ENCODE measurements at regions not wholly inside any gene's neighbourhood (a gene's known extent, or its start where the extent isn't known, plus 50 kb on each side); places are given as distances from the start of the nearest gene placed in this dataset.

DNA sequence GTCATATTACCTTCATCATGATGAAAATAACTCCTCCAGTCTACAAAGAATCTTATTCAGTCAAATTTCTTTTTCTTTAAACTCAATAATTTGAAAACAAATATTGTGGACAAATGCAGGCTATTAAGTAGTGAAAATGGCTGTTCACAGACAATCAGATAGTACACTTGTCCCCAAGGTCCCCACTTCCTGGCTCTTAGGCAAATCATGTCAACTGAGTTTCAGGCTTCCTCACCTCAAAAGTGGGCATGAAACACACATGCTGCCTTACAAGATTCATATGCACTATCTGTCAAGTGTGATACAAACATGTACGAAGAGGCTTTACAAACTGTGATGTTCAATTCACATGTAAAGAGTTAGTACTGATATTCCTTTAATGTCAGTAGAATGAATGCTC lies 385.2 kb upstream of the SEMA6A start:
- Mint-ChIP-seq H3K36me3 (ENCODE audit: low read depth) (no peaks in the 10 kb centered on the region), H3K9me3 (no peaks in the 10 kb centered on the region), H3K4me3 (no peak overlapping the region), H3K4me1 (no peaks in the 10 kb centered on the region), H3K27me3 (ENCODE audit: insufficient read depth, low read depth, poor library complexity) (no peaks in the 10 kb centered on the region), H3K27ac (no peak overlapping the region)
- Histone ChIP-seq H3K4me2 (no peak overlapping the region), H3K4me1 (ENCODE audit: insufficient read depth) (peaks cover 8% of the 10 kb centered on the region; the same call in 1 of the 2 replicates), H3K27ac (ENCODE audit: low read depth) (no peak overlapping the region), H2AFZ (no peak overlapping the region), H3K79me2 (replicated peaks; ENCODE audit: insufficient read depth) (no peaks in the 10 kb centered on the region), H3K9me2 (ENCODE audit: insufficient read depth) (peaks cover 1% of the 10 kb centered on the region; the same call in 1 of the 2 replicates), H3F3A (replicated peaks; ENCODE audit: low read depth) (no peaks in the 10 kb centered on the region), H3K36me3 (ENCODE audit: insufficient read depth) (no peaks in the 10 kb centered on the region), H3K27me3 (ENCODE audit: insufficient read depth) (no peaks in the 10 kb centered on the region), H3K4me3 (no peak overlapping the region), H4K20me1 (replicated peaks; ENCODE audit: insufficient read depth) (no peaks in the 10 kb centered on the region)
- ATAC-seq (no peak), DNase-seq (ENCODE audit: low spot score) (no peak)
- TF ChIP-seq ZNF331 (CRISPR knock-in tag; IDR thresholded peaks at IDR 0.05; ENCODE audit: low read depth) (no peak), STAT1 (IDR thresholded peaks at IDR 0.05; ENCODE audit: unreplicated experiment) (no peak), CREB1 (CRISPR knock-in tag; IDR thresholded peaks at IDR 0.05; ENCODE audit: low read depth) (no peak), POLR2AphosphoS5 (IDR thresholded peaks at IDR 0.05; ENCODE audit: low read depth) (no peak), JUNB (IDR thresholded peaks at IDR 0.05; ENCODE audit: unreplicated experiment) (no peak), NANOG (IDR thresholded peaks at IDR 0.05; ENCODE audit: borderline replicate concordance) (no peak), EZH2phosphoT487 (IDR thresholded peaks at IDR 0.05; ENCODE audit: unreplicated experiment) (no peak), ZNF114 (CRISPR knock-in tag; IDR thresholded peaks at IDR 0.05) (no peak), EZH2 (IDR thresholded peaks at IDR 0.05; ENCODE audit: low read depth, unreplicated experiment) (no peak)
- TF ChIP-seq, protein P1, sequence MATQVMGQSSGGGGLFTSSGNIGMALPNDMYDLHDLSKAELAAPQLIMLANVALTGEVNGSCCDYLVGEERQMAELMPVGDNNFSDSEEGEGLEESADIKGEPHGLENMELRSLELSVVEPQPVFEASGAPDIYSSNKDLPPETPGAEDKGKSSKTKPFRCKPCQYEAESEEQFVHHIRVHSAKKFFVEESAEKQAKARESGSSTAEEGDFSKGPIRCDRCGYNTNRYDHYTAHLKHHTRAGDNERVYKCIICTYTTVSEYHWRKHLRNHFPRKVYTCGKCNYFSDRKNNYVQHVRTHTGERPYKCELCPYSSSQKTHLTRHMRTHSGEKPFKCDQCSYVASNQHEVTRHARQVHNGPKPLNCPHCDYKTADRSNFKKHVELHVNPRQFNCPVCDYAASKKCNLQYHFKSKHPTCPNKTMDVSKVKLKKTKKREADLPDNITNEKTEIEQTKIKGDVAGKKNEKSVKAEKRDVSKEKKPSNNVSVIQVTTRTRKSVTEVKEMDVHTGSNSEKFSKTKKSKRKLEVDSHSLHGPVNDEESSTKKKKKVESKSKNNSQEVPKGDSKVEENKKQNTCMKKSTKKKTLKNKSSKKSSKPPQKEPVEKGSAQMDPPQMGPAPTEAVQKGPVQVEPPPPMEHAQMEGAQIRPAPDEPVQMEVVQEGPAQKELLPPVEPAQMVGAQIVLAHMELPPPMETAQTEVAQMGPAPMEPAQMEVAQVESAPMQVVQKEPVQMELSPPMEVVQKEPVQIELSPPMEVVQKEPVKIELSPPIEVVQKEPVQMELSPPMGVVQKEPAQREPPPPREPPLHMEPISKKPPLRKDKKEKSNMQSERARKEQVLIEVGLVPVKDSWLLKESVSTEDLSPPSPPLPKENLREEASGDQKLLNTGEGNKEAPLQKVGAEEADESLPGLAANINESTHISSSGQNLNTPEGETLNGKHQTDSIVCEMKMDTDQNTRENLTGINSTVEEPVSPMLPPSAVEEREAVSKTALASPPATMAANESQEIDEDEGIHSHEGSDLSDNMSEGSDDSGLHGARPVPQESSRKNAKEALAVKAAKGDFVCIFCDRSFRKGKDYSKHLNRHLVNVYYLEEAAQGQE (IDR thresholded peaks at IDR 0.05; ENCODE audit: unreplicated experiment): no peak
- TF ChIP-seq, protein P2, sequence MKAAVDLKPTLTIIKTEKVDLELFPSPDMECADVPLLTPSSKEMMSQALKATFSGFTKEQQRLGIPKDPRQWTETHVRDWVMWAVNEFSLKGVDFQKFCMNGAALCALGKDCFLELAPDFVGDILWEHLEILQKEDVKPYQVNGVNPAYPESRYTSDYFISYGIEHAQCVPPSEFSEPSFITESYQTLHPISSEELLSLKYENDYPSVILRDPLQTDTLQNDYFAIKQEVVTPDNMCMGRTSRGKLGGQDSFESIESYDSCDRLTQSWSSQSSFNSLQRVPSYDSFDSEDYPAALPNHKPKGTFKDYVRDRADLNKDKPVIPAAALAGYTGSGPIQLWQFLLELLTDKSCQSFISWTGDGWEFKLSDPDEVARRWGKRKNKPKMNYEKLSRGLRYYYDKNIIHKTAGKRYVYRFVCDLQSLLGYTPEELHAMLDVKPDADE (IDR thresholded peaks at IDR 0.05): no peak
- TF ChIP-seq, protein P3, sequence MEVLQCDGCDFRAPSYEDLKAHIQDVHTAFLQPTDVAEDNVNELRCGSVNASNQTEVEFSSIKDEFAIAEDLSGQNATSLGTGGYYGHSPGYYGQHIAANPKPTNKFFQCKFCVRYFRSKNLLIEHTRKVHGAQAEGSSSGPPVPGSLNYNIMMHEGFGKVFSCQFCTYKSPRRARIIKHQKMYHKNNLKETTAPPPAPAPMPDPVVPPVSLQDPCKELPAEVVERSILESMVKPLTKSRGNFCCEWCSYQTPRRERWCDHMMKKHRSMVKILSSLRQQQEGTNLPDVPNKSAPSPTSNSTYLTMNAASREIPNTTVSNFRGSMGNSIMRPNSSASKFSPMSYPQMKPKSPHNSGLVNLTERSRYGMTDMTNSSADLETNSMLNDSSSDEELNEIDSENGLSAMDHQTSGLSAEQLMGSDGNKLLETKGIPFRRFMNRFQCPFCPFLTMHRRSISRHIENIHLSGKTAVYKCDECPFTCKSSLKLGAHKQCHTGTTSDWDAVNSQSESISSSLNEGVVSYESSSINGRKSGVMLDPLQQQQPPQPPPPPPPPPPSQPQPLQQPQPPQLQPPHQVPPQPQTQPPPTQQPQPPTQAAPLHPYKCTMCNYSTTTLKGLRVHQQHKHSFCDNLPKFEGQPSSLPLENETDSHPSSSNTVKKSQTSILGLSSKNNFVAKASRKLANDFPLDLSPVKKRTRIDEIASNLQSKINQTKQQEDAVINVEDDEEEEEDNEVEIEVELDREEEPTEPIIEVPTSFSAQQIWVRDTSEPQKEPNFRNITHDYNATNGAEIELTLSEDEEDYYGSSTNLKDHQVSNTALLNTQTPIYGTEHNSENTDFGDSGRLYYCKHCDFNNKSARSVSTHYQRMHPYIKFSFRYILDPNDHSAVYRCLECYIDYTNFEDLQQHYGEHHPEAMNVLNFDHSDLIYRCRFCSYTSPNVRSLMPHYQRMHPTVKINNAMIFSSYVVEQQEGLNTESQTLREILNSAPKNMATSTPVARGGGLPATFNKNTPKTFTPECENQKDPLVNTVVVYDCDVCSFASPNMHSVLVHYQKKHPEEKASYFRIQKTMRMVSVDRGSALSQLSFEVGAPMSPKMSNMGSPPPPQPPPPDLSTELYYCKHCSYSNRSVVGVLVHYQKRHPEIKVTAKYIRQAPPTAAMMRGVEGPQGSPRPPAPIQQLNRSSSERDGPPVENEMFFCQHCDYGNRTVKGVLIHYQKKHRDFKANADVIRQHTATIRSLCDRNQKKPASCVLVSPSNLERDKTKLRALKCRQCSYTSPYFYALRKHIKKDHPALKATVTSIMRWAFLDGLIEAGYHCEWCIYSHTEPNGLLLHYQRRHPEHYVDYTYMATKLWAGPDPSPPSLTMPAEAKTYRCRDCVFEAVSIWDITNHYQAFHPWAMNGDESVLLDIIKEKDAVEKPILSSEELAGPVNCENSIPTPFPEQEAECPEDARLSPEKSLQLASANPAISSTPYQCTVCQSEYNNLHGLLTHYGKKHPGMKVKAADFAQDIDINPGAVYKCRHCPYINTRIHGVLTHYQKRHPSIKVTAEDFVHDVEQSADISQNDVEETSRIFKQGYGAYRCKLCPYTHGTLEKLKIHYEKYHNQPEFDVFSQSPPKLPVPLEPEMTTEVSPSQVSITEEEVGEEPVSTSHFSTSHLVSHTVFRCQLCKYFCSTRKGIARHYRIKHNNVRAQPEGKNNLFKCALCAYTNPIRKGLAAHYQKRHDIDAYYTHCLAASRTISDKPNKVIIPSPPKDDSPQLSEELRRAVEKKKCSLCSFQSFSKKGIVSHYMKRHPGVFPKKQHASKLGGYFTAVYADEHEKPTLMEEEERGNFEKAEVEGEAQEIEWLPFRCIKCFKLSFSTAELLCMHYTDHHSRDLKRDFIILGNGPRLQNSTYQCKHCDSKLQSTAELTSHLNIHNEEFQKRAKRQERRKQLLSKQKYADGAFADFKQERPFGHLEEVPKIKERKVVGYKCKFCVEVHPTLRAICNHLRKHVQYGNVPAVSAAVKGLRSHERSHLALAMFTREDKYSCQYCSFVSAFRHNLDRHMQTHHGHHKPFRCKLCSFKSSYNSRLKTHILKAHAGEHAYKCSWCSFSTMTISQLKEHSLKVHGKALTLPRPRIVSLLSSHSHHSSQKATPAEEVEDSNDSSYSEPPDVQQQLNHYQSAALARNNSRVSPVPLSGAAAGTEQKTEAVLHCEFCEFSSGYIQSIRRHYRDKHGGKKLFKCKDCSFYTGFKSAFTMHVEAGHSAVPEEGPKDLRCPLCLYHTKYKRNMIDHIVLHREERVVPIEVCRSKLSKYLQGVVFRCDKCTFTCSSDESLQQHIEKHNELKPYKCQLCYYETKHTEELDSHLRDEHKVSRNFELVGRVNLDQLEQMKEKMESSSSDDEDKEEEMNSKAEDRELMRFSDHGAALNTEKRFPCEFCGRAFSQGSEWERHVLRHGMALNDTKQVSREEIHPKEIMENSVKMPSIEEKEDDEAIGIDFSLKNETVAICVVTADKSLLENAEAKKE (CRISPR knock-in tag; IDR thresholded peaks at IDR 0.05): no peak
- TF ChIP-seq, protein P4, sequence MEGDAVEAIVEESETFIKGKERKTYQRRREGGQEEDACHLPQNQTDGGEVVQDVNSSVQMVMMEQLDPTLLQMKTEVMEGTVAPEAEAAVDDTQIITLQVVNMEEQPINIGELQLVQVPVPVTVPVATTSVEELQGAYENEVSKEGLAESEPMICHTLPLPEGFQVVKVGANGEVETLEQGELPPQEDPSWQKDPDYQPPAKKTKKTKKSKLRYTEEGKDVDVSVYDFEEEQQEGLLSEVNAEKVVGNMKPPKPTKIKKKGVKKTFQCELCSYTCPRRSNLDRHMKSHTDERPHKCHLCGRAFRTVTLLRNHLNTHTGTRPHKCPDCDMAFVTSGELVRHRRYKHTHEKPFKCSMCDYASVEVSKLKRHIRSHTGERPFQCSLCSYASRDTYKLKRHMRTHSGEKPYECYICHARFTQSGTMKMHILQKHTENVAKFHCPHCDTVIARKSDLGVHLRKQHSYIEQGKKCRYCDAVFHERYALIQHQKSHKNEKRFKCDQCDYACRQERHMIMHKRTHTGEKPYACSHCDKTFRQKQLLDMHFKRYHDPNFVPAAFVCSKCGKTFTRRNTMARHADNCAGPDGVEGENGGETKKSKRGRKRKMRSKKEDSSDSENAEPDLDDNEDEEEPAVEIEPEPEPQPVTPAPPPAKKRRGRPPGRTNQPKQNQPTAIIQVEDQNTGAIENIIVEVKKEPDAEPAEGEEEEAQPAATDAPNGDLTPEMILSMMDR (conservative IDR thresholded peaks at IDR 0.05; ENCODE audit: low read depth in 2 of 2): no peak

All from GM23338 (cell line).